HG02759 (cell line): ENCODE measurements at regions not wholly inside any gene's neighbourhood (a gene's known extent, or its start where the extent isn't known, plus 50 kb on each side); places are given as distances from the start of the nearest gene placed in this dataset.
"Not testable (repeated sequence)": the region's sequence is repeated elsewhere in the genome, so short reads cannot be mapped to it uniquely, and the experiment has no call there.

ENCODE experiments used
- ATAC-seq: cut with Tn5 transposase; IDR thresholded peaks from one replicate; pipeline ENCODE4 v1.9.1; 2021; ENCODE audit warnings: mild to moderate bottlenecking, moderate library complexity; ENCODE audit not compliant: unreplicated experiment

DNA sequence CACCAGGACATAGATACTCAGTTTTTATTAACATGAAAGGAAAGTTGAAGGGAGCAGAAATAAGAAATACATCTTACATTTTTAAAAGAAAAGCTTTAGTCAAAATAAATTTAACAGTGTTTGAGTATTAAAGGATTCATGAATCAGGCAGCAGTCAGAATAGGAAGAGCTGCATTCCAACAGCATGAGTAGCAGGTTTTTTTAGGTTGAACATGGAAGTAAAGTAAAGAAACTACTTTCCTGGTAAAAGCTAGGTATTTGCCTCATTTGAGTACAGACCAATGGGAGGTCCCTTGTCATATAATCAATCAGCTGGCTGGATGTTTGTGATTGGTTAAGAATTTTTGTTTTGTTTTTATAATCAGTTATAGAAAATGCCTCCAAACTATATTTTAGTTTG is 645.9 kb upstream of the INTU start:
- ATAC-seq, result no peak

DNA sequence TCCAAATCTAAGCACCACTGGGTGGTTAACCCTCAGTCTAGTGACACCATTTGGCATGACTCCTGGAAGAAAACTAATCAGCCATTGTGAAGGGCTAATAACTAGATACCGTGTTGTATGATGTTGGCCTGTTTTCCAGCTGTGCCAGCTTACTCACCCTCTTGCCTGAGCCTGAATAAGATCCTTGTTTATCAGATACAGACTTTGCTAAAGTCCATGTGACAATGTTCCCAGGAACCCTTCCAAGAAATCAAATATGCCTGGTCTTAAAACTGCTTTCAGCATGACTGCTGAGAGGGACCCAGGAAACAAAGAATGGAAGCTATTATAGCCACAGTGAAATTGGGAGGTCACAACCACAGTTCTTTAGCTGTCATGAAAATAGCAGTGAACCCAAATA is 640.8 kb upstream of the INTU start:
- no peak for ATAC-seq

DNA sequence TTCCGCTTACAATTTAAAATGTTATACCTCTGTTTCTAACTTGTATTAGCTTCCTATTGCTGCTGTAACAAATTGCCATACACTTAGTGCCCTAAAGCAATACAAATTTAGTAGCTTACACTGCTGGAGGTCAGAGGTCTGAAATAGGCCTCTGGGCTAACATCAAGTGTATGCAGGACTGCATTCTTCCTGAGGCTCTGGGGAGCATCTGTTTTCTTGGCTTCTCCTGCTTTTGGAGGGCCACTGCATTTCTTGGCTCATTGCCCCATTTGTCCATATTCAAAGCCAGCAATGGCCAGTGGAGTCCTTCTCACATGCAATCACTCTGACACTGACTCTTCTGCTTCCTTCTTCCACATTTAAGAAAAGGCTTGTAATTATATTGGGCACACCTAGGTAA is 639.8 kb upstream of the INTU start:
- no peak for ATAC-seq

DNA sequence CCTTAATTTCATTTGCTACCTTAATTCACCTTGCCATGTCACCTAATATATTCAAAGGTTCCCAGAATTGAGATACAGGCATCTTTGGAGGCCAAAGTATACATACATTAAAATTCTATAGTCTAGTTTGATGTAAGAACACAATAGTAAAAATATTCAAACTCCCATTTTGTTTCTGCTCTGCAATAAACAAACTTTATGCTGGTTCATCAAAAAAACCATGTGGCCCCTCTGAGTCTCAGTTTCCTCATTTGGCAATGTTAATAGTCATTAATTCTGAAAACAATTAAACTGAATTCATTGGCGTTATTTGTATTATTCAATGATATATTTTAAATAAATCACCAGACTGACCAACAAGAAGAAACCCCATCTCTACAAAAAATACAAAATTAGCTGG is 639.4 kb upstream of the INTU start:
- ATAC-seq, result no peak

DNA sequence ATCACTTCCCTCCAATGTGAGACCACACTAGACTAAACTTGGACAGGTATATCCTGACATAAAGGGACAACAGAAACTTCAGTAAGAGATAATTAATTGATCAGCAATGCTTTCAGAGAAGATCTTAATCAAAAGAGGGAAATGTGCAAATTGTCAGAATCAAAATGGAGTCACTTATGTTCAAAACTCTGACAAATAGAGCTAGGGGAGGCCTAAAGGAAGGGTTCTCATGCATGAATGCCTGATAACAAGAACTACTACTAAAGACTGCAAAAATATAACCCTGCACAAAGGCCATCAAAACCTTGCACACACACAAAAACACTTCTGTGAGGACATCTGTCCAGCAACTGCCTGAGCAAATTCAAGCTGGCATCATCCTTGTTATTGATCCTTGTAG is 637.5 kb upstream of the INTU start:
- no peak for ATAC-seq

DNA sequence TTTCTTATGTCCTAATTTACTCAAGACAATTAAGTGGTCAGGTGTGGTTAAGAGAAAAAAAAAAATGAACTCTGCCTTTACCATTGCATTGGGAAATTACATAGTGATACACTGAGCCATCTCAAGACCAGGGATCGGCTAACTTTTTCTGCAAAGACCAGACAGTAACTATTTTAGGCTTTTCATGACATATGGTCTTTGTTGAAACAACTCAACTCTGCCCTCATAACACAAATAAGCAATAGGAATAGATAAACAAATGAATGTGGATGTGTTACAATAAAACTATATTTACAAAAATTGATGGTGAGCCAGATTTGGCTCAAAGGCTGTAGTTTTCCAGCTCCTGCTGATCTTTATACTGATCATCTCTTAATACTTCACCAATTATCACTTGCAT is 632.6 kb upstream of the INTU start:
- no peak for ATAC-seq

DNA sequence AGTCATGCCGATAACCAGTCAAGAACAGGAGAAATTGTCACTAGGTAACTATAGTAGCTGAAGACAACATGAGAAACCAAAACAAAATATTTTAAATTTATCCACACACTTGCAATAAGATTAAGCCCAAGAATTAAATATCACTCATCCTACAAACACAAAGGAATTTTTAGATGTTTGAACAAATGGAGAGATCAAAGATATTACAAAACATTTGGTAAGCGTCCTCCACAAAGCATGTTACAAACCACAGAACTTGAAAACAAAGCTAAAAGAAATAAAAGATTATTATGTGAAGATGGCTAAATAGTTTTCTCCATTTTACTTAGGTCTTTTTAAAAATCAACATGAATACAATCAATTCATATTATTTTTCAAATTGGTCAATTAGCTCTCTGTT is 631.9 kb upstream of the INTU start:
- no peak for ATAC-seq

DNA sequence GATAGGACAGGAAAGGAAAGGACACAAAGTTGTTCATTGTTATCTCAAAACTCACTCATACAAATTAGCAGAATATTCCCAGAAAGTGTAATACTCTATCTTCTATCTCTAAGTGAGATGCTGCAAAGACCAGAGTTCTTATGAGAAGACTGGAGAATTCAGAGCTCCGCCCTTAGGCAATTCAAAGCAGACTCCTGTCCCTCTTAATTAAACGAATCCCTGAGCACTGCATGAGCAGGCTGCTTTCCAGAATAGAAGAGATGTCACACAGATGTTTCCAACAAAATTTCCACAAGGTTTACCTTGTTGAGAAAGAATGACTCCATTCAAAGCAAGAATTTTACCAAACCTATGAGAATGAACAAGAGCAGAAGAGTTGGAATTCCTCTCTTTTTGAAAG is 630.8 kb upstream of the INTU start:
- ATAC-seq, result no peak

DNA sequence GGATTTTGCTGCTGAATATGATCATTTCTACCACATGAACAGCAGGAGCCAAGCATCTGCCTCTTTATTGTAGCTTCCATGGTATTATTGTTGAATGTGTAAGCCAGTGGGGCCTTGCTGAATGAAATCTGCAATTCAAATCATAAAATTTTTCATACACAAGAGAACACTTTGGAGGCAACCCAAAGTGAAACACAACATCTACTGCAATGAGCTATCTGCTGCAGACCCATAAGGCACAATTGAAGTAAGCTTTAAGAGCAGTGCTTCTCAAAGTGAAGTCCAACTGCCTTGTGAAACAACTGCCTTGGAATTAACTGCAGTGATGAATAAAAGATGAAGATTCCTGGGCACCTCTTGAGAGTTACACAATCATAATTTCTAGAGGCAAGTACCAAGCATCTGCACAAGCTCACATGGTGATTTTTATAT is 626.3 kb upstream of the INTU start:
- no peak for ATAC-seq

DNA sequence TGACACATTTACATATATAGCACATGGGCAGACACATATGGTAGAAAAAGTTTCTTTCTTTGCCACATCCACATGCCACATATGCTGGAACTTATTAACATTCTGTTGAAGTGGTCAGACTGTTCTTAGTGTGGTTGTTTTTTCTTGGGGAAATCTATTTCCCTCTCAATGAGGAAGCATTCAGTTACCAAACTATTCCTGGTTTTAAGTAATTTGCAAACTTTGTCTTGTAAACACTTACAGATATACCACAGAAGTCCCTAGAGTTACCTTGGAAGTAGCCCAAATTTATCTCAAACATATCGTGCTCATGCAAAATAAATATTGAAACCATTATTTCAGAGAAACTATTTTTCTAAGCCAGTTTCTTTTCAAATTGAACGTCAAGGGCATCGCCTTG is 625.5 kb upstream of the INTU start:
- ATAC-seq, result no peak

DNA sequence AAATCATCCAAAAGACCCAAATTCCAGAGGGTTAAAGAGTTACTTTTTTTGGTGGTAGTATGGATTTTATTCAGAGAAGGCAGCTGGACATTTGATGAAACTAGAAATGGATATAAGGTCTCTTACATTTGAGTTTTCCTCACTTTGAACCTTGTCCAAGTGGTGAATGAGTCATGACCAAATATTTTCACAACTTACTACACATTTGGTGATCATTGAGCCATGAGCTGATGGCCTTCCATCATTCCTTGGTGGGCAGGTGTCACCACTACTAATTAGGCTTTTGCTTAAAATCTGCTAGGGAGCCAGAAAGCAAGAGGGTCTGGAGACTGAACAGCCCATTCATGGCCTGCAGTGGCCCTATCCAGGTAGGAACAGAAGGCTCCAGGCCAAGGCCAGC is 620.2 kb upstream of the INTU start:
- ATAC-seq, result no peak

DNA sequence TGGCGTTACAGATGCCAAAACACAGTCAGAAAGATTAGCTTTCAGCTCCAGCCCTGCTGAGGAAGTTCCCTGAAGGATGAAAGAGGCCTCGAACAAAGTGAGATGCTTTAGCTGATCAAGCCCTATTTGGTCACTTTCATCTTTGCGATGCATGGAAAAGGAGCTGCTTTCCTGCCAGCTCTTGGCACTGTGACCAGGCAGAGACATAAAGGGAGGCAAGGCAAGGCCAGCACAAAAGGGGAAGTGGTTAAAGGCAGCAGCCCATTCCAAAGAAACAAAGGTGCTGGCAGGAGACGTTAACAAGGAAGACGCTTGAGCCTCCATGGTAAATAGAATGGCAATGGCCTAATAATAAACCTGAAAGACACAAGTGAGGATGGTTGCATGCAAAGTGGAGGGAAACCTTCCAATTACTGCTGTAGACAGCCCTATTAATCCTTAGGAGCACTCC is 617.1 kb upstream of the INTU start:
- ATAC-seq, result no peak

DNA sequence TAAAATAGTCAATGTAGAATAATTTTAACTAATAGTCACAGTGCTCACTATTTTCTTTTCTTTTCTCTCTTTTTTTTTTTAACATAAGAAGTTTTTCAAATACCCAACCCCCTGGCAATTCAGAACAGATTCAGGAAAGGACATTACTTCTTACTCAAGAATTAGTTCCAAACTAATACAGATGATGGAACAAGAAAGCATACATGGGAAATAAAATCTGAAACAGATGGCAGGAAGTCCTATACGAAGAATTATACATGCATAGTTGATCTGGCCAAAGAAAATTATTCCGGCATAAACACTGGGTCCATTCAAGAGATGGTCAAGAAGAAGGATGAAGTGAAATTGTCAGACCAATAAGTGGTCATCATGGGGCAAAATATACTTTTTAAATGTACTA is 614.4 kb upstream of the INTU start:
- ATAC-seq, result no peak

DNA sequence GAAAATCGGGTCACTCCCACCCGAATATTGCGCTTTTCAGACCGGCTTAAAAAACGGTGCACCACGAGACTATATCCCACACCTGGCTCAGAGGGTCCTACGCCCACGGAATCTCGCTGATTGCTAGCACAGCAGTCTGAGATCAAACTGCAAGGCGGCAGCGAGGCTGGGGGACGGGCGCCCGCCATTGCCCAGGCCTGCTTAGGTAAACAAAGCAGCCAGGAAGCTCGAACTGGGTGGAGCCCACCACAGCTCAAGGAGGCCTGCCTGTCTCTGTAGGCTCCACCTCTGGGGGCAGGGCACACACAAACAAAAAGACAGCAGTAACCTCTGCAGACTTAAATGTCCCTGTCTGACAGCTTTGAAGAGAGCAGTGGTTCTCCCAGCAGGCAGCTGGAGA is 611.9 kb upstream of the INTU start:
- not testable (repeated sequence) for ATAC-seq

DNA sequence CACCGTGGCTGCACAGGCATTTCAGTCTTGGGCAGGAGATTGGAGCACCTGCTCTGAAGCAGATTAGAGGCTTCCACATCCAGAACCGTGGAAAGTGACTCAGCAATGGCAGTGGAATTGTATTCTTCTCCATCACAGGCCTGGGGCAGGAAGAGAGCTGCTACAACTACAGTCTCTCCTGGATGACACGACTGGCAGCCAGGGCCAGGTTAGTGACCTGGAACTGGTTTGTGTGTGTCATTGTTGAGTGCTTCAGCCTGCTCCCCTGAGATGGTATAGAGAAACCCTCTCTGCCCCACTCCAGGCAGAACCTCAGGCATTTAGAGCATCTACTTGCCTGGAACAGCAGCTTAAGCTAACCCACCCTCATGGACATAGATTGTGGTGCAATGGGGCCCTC is 596.5 kb upstream of the INTU start:
- no peak for ATAC-seq

DNA sequence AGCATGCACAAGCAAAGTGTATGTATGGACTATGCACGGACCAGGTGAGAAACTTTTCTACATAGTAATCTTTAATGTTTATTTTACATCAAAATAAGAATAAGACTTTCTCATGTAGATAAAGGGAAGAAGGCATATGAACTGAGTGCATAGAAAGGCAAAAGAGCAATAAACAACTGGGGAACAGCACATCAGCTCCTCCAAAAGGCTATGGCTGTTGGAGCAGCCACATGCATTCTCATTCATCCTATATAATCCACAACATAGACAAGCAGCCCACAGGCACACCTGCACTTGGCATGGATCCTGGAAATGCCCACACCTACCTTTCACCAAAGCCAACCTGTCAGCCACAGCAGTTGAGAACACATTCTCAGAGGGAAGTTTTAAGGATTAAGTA is 586.9 kb upstream of the INTU start:
- ATAC-seq, result no peak

DNA sequence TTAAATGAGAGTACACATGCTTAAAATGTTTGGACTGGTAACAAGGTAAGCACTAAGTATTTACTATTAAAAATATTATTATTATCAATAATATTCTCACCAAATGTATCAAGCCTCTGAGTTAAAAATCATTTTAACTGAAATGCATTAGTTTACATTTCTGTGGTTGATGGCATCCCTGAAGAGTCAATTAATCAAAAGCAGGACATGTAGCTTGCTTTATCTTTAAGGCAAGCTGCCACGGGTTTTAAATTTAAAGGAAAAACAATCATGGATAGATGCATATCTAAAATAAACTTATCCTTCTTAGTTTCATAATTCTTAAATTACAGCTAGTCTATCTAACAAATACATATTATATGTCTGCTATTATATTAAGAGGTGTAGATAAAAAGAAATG is 584.8 kb upstream of the INTU start:
- ATAC-seq, result no peak

DNA sequence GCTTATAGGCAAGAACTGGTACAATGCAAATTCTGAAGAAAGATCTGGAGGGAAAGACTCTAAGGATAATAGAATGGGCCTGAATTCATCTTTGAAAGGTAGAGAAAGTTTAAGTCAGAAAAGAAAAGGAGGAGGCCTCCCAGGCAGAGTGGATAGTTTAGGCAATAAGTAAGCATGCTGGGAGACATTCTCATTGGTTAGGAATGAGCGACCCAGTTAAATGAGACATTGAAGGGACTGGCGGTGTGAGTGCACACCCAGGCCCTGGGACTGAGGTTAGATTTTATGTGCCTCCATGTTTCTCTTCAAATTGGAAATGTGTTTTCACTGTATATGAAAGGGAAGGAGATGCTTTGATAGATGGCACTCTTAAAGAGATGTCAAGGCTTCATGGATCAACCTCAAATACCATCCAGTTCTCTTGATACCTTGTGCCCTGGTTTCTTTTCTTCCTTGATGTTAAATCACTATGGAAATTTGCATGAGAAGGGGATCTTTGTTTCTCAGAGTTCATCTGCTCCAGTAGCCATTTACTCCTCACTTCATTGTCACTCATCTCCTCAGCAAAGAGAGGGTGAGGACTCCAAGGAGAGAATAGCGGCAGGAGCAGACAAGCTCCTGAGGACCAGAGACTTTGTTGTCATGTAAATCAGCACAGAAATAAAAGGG is 584.2 kb upstream of the INTU start:
- no peak for ATAC-seq

DNA sequence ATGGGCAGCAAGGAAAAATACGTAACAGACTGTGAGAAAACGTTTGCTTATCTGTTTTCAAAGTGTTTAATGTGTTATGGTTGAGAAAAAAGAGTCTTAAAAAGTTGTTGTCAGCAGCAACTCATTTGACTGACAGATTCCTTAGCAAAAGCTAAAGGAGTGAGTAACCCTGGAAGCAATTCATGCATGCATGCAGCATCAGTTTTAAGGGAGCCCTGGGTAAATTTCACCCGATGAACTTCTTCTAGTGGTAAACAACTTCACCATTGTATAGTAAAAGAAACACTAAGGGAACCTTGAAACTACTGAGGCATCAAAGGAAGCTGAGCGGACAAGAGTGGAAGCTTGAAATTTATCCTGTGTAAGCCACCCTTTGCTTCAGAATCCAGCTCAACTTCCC is 583.2 kb upstream of the INTU start:
- no peak for ATAC-seq

DNA sequence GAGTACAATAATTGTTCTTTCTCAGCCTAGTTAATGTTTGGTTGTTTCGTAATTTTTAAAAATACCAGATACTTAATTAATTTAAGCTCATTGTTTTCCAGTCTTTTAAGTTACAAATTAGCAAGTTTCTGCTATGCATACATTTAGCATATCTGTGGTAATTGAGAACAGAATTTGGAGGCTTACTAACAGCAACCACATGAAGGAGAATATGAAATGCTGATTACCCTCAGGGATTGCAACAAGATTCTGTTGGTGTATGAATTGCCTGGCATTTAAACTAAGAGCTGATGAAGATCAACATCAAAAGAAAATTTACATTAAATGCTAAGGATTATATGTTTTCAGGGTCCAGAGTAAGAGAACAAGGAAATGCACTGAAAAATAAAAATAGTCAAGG is 580.0 kb upstream of the INTU start:
- no peak for ATAC-seq

DNA sequence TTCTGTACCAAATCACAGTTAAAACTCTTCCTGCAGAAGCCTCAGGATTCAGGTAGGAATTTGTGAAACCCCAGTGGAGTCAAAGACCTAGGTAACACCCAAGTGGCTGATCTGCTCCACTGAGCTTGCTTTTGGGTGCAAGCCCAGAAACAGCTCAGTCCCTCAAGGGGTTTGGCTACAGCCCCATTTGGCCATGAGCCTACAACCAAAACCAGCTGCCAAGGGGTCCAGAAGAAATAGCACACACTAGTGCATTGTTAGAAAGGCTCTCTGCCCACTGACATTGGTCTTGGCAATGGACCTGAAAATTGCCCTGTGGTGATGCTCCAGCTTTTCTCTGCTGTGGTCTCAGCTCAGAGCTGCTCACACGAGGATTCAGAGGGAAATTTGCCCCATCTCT is 577.4 kb upstream of the INTU start:
- ATAC-seq, result no peak

DNA sequence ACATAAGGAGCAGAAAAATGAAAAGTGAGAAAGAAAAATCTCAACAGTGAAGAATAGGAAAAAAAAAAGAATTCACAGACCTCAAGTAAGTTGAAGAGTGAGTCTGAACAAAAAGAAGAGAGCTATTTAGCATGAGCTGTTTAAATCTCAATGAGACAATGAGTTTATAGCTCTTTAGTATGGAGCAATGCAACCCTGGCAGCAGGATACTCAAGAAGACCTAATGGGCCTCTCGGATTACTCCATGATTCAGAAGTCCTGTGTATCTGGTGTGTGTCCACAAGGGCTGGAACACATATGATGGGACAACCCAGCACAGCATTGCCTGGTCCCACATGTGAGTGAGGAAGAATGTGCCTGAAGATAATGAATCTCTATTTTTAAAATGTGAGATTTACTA is 563.1 kb upstream of the INTU start:
- no peak for ATAC-seq

DNA sequence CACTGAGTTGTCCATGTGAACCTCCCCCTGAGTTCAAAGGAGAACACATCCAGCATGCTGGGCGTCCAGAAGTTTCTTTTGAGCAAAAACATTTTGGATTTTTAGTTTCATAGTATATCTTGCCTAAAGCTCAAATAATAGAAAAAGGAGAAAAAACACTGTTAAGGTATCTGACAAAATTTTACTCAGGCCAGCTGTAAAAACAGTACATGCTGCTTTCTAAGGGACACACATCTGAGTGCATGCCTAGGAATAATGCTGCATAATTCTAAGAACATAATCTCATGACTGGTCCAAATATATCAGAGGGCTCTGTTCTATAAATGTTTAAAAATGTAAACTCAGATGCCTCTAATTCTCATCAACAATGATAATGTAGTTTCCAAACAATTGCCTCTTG is 561.3 kb upstream of the INTU start:
- no peak for ATAC-seq

DNA sequence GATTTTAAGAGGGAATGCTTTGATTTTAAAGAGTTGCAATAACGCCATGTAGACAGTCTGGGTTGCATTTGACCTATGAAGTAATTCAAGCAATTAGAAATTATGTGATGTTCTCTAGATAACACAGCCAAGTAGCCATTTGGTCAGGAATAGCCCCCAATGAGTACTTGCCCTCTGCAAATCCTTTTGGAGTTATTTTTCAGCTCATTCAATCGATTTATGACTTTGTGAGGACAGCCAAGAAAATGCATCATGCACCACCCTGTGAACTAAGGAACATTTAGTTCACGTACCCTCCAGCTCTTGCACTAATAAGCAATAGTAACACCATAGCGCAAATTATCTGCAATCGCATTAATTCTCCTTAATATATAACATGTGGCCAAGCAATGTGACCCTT is 552.6 kb upstream of the INTU start:
- ATAC-seq, result no peak
